Liver (tissue), 8 donors: ENCODE measurements at regions not wholly inside any gene's neighbourhood (a gene's known extent, or its start where the extent isn't known, plus 50 kb on each side); places are given as distances from the start of the nearest gene placed in this dataset.

Source experiments
- DNase-seq: peaks from one replicate; pipeline ENCODE4 v3.0.0-alpha.2; 2017; ENCODE audit warnings: low spot score
- H3K27ac ChIP-seq, 2 donors: one replicate each; pipeline ENCODE4 v1.7.0; 2013; ENCODE audit warnings: inconsistent platforms in 2 of 2, low read length in 2 of 2, control low read depth in 1 of 2, low read depth in 1 of 2, mild to moderate bottlenecking in 1 of 2
- H3K27me3 ChIP-seq, 4 donors: one replicate each; pipeline versions ENCODE4 v1.6.1 to v1.7.0; 2013; ENCODE audit warnings: low read length in 3 of 4, inconsistent platforms in 1 of 4, mild to moderate bottlenecking in 1 of 4, moderate library complexity in 1 of 4; ENCODE audit not compliant: control insufficient read depth in 4 of 4, insufficient read depth in 4 of 4
- H3K36me3 ChIP-seq, 4 donors: one replicate each; pipeline versions ENCODE4 v1.6.1 to v1.7.0; 2013; ENCODE audit warnings: low read length in 3 of 4, mild to moderate bottlenecking in 3 of 4, low read depth in 1 of 4, moderate library complexity in 1 of 4; ENCODE audit not compliant: control insufficient read depth in 4 of 4, insufficient read depth in 3 of 4
- H3K4me1 ChIP-seq, 4 donors: one replicate each; pipeline versions ENCODE4 v1.6.1 to v1.7.0; 2013; ENCODE audit warnings: low read length in 3 of 4, mild to moderate bottlenecking in 3 of 4, moderate library complexity in 1 of 4; ENCODE audit not compliant: control insufficient read depth in 4 of 4, insufficient read depth in 4 of 4
- H3K4me3 ChIP-seq, 3 donors: one replicate each; pipeline versions ENCODE4 v1.6.1 to v1.7.0; 2013; ENCODE audit warnings: low read length in 3 of 3, control low read depth in 1 of 3, low read depth in 1 of 3, mild to moderate bottlenecking in 1 of 3
- H3K9ac ChIP-seq, 2 donors: one replicate each; pipeline ENCODE4 v1.7.0; 2013; ENCODE audit warnings: low read length in 2 of 2, mild to moderate bottlenecking in 2 of 2, moderate library complexity in 2 of 2, control low read depth in 1 of 2, low read depth in 1 of 2
- H3K9me3 ChIP-seq, 4 donors: one replicate each; pipeline versions ENCODE4 v1.6.1 to v1.7.0; 2013; ENCODE audit warnings: low read length in 3 of 4; ENCODE audit not compliant: control insufficient read depth in 4 of 4
- ATF3 ChIP-seq: IDR thresholded peaks from 2 replicates; pipeline ENCODE4 v1.6.1; 2016; ENCODE audit warnings: antibody characterized with exemption
- CTCF ChIP-seq: fragments of 150-350 bp; IDR thresholded peaks from 2 replicates; pipeline ENCODE4 v1.5.1; 2017; ENCODE audit warnings: improper control_type of control experiment, low read depth, low read length; ENCODE audit not compliant: missing input control
- EGR1 ChIP-seq, 2 donors: IDR thresholded peaks; 2 replicates each; pipeline ENCODE4 v1.6.1; 2016 to 2018; ENCODE audit warnings: antibody characterized with exemption in 2 of 2, low read depth in 2 of 2
- FOXA1 ChIP-seq: IDR thresholded peaks from 2 replicates; pipeline ENCODE4 v1.6.1; 2016; ENCODE audit warnings: antibody characterized with exemption
- FOXA2 ChIP-seq: IDR thresholded peaks from 2 replicates; pipeline ENCODE4 v1.6.1; 2016; ENCODE audit warnings: antibody characterized with exemption
- GABPA ChIP-seq, 2 donors: IDR thresholded peaks in 1 of 2; conservative IDR thresholded peaks in 1 of 2; 2 replicates each; pipeline ENCODE4 v1.6.1; 2016; ENCODE audit warnings: antibody characterized with exemption in 2 of 2, mild to moderate bottlenecking in 1 of 2, moderate library complexity in 1 of 2
- HNF4A ChIP-seq, 2 donors: conservative IDR thresholded peaks; 2 replicates each; pipeline ENCODE4 v1.6.1; 2016; ENCODE audit warnings: antibody characterized with exemption in 2 of 2, mild to moderate bottlenecking in 2 of 2
- HNF4G ChIP-seq: IDR thresholded peaks from 2 replicates; pipeline ENCODE4 v1.6.1; 2016; ENCODE audit warnings: antibody characterized with exemption
- JUND ChIP-seq, 2 donors: IDR thresholded peaks; 2 replicates each; pipeline ENCODE4 v1.6.1; 2016; ENCODE audit warnings: antibody characterized with exemption in 2 of 2
- MAX ChIP-seq: IDR thresholded peaks from 2 replicates; pipeline ENCODE4 v1.6.1; 2016; ENCODE audit warnings: antibody characterized with exemption
- NR2F2 ChIP-seq: IDR thresholded peaks from 2 replicates; pipeline ENCODE4 v1.6.1; 2016; ENCODE audit warnings: antibody characterized with exemption
- RAD21 ChIP-seq, 2 donors: IDR thresholded peaks; 2 replicates each; pipeline ENCODE4 v1.6.1; 2016; ENCODE audit warnings: antibody characterized with exemption in 2 of 2, mild to moderate bottlenecking in 2 of 2
- REST ChIP-seq: IDR thresholded peaks from 2 replicates; pipeline ENCODE4 v1.6.1; 2016; ENCODE audit warnings: antibody characterized with exemption, mild to moderate bottlenecking
- RXRA ChIP-seq, 2 donors: IDR thresholded peaks; 2 replicates each; pipeline ENCODE4 v1.6.1; 2017 to 2018; ENCODE audit warnings: antibody characterized with exemption in 2 of 2, mild to moderate bottlenecking in 1 of 2
- SP1 ChIP-seq: IDR thresholded peaks from 2 replicates; pipeline ENCODE4 v1.6.1; 2018; ENCODE audit warnings: antibody characterized with exemption, mild to moderate bottlenecking
- TAF1 ChIP-seq: conservative IDR thresholded peaks from 2 replicates; pipeline ENCODE4 v1.6.1; 2016; ENCODE audit warnings: antibody characterized with exemption, mild to moderate bottlenecking
- YY1 ChIP-seq: IDR thresholded peaks from 2 replicates; pipeline ENCODE4 v1.6.1; 2016; ENCODE audit warnings: antibody characterized with exemption, mild to moderate bottlenecking
- ZBTB33 ChIP-seq: IDR thresholded peaks from 2 replicates; pipeline ENCODE4 v1.6.1; 2016; ENCODE audit warnings: antibody characterized with exemption
- WGBS: extraction: QIAGEN DNeasy Blood & Tissue Kit; methylation state at CpG from one replicate; pipeline ENCODE4 v1.1.7; 2013; 5-methylcytosine and 5-hydroxymethylcytosine counted together
- donor health status: healthy.
- donor health status: healthy.
- donor health status: healthy.
- donor health status: healthy.
- donor health status: healthy.

- no peak for TF ChIP-seq CTCF
- no peak for TF ChIP-seq MAX
- no peak for TF ChIP-seq JUND (IDR thresholded peaks at IDR 0.05)
- TF ChIP-seq GABPA (IDR thresholded peaks at IDR 0.05 in 1 of 2, conservative IDR thresholded peaks at IDR 0.05 in 1 of 2), result no peak
Measured at GRCh38 chr5:26031481-26031880, 1006.9 kb downstream of the CDH9 start (continued).

GRCh38 chr5:26026044-26026443 lies 1012.3 kb downstream of the CDH9 start:
- H3K4me3 ChIP-seq, result no peak overlapping the region
- 81% methylated on average over 4 of the region's 4 CpGs for WGBS
- no peaks in the 10 kb centered on the region for H3K36me3 ChIP-seq
- H3K9me3 ChIP-seq, result peaks cover 0 to 1% (median 0%) of the 10 kb centered on the region in 4 donors
- no peaks in the 10 kb centered on the region for H3K27me3 ChIP-seq
- DNase-seq, result no peak
- H3K27ac ChIP-seq, result no peak overlapping the region
- no peak for TF ChIP-seq ZBTB33
- TF ChIP-seq REST, result no peak
- TF ChIP-seq HNF4G, result no peak
- TF ChIP-seq RXRA (IDR thresholded peaks at IDR 0.05), result no peak
- no peak for TF ChIP-seq GABPA (IDR thresholded peaks at IDR 0.05 in 1 of 2, conservative IDR thresholded peaks at IDR 0.05 in 1 of 2)
- no peak for TF ChIP-seq JUND (IDR thresholded peaks at IDR 0.05)
- TF ChIP-seq EGR1 (IDR thresholded peaks at IDR 0.05; ENCODE audit: low read depth in 2 of 2), result no peak
- TF ChIP-seq MAX, result no peak
- TF ChIP-seq ATF3, result no peak
- no peak for TF ChIP-seq YY1
- TF ChIP-seq FOXA1, result no peak
- TF ChIP-seq FOXA2, result no peak
- no peak for TF ChIP-seq SP1
- no peak for TF ChIP-seq HNF4A (conservative IDR thresholded peaks at IDR 0.05)
- no peak for TF ChIP-seq NR2F2
- TF ChIP-seq TAF1, result no peak
- TF ChIP-seq CTCF, result no peak
- TF ChIP-seq RAD21 (IDR thresholded peaks at IDR 0.05), result no peak
- no peak overlapping the region for H3K9ac ChIP-seq
- no peaks in the 10 kb centered on the region for H3K4me1 ChIP-seq
